Liver (tissue), 8 donors: ENCODE measurements at regions not wholly inside any gene's neighbourhood (a gene's known extent, or its start where the extent isn't known, plus 50 kb on each side); places are given as distances from the start of the nearest gene placed in this dataset.

Source experiments
- DNase-seq: peaks from one replicate; pipeline ENCODE4 v3.0.0-alpha.2; 2017; ENCODE audit warnings: low spot score
- H3K27ac ChIP-seq, 2 donors: one replicate each; pipeline ENCODE4 v1.7.0; 2013; ENCODE audit warnings: inconsistent platforms in 2 of 2, low read length in 2 of 2, control low read depth in 1 of 2, low read depth in 1 of 2, mild to moderate bottlenecking in 1 of 2
- H3K27me3 ChIP-seq, 4 donors: one replicate each; pipeline versions ENCODE4 v1.6.1 to v1.7.0; 2013; ENCODE audit warnings: low read length in 3 of 4, inconsistent platforms in 1 of 4, mild to moderate bottlenecking in 1 of 4, moderate library complexity in 1 of 4; ENCODE audit not compliant: control insufficient read depth in 4 of 4, insufficient read depth in 4 of 4
- H3K36me3 ChIP-seq, 4 donors: one replicate each; pipeline versions ENCODE4 v1.6.1 to v1.7.0; 2013; ENCODE audit warnings: low read length in 3 of 4, mild to moderate bottlenecking in 3 of 4, low read depth in 1 of 4, moderate library complexity in 1 of 4; ENCODE audit not compliant: control insufficient read depth in 4 of 4, insufficient read depth in 3 of 4
- H3K4me1 ChIP-seq, 4 donors: one replicate each; pipeline versions ENCODE4 v1.6.1 to v1.7.0; 2013; ENCODE audit warnings: low read length in 3 of 4, mild to moderate bottlenecking in 3 of 4, moderate library complexity in 1 of 4; ENCODE audit not compliant: control insufficient read depth in 4 of 4, insufficient read depth in 4 of 4
- H3K4me3 ChIP-seq, 3 donors: one replicate each; pipeline versions ENCODE4 v1.6.1 to v1.7.0; 2013; ENCODE audit warnings: low read length in 3 of 3, control low read depth in 1 of 3, low read depth in 1 of 3, mild to moderate bottlenecking in 1 of 3
- H3K9ac ChIP-seq, 2 donors: one replicate each; pipeline ENCODE4 v1.7.0; 2013; ENCODE audit warnings: low read length in 2 of 2, mild to moderate bottlenecking in 2 of 2, moderate library complexity in 2 of 2, control low read depth in 1 of 2, low read depth in 1 of 2
- H3K9me3 ChIP-seq, 4 donors: one replicate each; pipeline versions ENCODE4 v1.6.1 to v1.7.0; 2013; ENCODE audit warnings: low read length in 3 of 4; ENCODE audit not compliant: control insufficient read depth in 4 of 4
- EGR1 ChIP-seq, 2 donors: IDR thresholded peaks; 2 replicates each; pipeline ENCODE4 v1.6.1; 2016 to 2018; ENCODE audit warnings: antibody characterized with exemption in 2 of 2, low read depth in 2 of 2
- FOXA1 ChIP-seq: IDR thresholded peaks from 2 replicates; pipeline ENCODE4 v1.6.1; 2016; ENCODE audit warnings: antibody characterized with exemption
- FOXA2 ChIP-seq: IDR thresholded peaks from 2 replicates; pipeline ENCODE4 v1.6.1; 2016; ENCODE audit warnings: antibody characterized with exemption
- GABPA ChIP-seq, 2 donors: IDR thresholded peaks in 1 of 2; conservative IDR thresholded peaks in 1 of 2; 2 replicates each; pipeline ENCODE4 v1.6.1; 2016; ENCODE audit warnings: antibody characterized with exemption in 2 of 2, mild to moderate bottlenecking in 1 of 2, moderate library complexity in 1 of 2
- HNF4A ChIP-seq, 2 donors: conservative IDR thresholded peaks; 2 replicates each; pipeline ENCODE4 v1.6.1; 2016; ENCODE audit warnings: antibody characterized with exemption in 2 of 2, mild to moderate bottlenecking in 2 of 2
- HNF4G ChIP-seq: IDR thresholded peaks from 2 replicates; pipeline ENCODE4 v1.6.1; 2016; ENCODE audit warnings: antibody characterized with exemption
- JUND ChIP-seq, 2 donors: IDR thresholded peaks; 2 replicates each; pipeline ENCODE4 v1.6.1; 2016; ENCODE audit warnings: antibody characterized with exemption in 2 of 2
- NR2F2 ChIP-seq: IDR thresholded peaks from 2 replicates; pipeline ENCODE4 v1.6.1; 2016; ENCODE audit warnings: antibody characterized with exemption
- RAD21 ChIP-seq, 2 donors: IDR thresholded peaks; 2 replicates each; pipeline ENCODE4 v1.6.1; 2016; ENCODE audit warnings: antibody characterized with exemption in 2 of 2, mild to moderate bottlenecking in 2 of 2
- RXRA ChIP-seq, 2 donors: IDR thresholded peaks; 2 replicates each; pipeline ENCODE4 v1.6.1; 2017 to 2018; ENCODE audit warnings: antibody characterized with exemption in 2 of 2, mild to moderate bottlenecking in 1 of 2
- SP1 ChIP-seq: IDR thresholded peaks from 2 replicates; pipeline ENCODE4 v1.6.1; 2018; ENCODE audit warnings: antibody characterized with exemption, mild to moderate bottlenecking
- TAF1 ChIP-seq: conservative IDR thresholded peaks from 2 replicates; pipeline ENCODE4 v1.6.1; 2016; ENCODE audit warnings: antibody characterized with exemption, mild to moderate bottlenecking
- YY1 ChIP-seq: IDR thresholded peaks from 2 replicates; pipeline ENCODE4 v1.6.1; 2016; ENCODE audit warnings: antibody characterized with exemption, mild to moderate bottlenecking
- WGBS: extraction: QIAGEN DNeasy Blood & Tissue Kit; methylation state at CpG from one replicate; pipeline ENCODE4 v1.1.7; 2013; 5-methylcytosine and 5-hydroxymethylcytosine counted together
- TF ChIP-seq, protein P1 (sequence below): IDR thresholded peaks from 2 replicates; pipeline ENCODE4 v1.6.1; 2016; ENCODE audit warnings: antibody characterized with exemption
- TF ChIP-seq, protein P2 (sequence below): fragments of 150-350 bp; IDR thresholded peaks from 2 replicates; pipeline ENCODE4 v1.5.1; 2017; ENCODE audit warnings: improper control_type of control experiment, low read depth, low read length; ENCODE audit not compliant: missing input control
- TF ChIP-seq, protein P3 (sequence below): IDR thresholded peaks from 2 replicates; pipeline ENCODE4 v1.6.1; 2016; ENCODE audit warnings: antibody characterized with exemption
- TF ChIP-seq, protein P4 (sequence below): IDR thresholded peaks from 2 replicates; pipeline ENCODE4 v1.6.1; 2016; ENCODE audit warnings: antibody characterized with exemption
- TF ChIP-seq, protein P5 (sequence below): IDR thresholded peaks from 2 replicates; pipeline ENCODE4 v1.6.1; 2016; ENCODE audit warnings: antibody characterized with exemption, mild to moderate bottlenecking
- donor health status: healthy.
- donor health status: healthy.
- donor health status: healthy.
- donor health status: healthy.
- donor health status: healthy.

DNA sequence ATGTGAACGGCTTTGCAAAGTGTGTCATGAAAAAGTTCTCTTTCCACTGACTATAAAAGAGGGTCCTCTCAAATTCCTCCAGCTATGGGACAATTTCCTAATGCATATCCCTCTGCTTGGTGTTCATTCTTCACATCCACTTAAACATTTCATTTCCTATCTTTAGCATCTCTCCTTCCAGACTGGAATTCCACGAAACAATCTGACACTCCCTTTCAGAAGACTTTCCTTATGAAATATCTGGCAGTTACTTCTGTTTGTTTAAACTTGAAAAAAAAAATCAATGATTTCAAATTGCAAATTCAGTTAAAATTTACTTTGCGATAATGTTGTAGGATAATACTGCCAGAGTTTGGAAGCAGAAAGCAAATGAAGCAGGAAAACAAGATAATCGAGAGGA, 105.8 kb upstream of the SELENOK start (continued):
- TF ChIP-seq, protein P1, sequence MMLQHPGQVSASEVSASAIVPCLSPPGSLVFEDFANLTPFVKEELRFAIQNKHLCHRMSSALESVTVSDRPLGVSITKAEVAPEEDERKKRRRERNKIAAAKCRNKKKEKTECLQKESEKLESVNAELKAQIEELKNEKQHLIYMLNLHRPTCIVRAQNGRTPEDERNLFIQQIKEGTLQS: no peak
- TF ChIP-seq, protein P2, sequence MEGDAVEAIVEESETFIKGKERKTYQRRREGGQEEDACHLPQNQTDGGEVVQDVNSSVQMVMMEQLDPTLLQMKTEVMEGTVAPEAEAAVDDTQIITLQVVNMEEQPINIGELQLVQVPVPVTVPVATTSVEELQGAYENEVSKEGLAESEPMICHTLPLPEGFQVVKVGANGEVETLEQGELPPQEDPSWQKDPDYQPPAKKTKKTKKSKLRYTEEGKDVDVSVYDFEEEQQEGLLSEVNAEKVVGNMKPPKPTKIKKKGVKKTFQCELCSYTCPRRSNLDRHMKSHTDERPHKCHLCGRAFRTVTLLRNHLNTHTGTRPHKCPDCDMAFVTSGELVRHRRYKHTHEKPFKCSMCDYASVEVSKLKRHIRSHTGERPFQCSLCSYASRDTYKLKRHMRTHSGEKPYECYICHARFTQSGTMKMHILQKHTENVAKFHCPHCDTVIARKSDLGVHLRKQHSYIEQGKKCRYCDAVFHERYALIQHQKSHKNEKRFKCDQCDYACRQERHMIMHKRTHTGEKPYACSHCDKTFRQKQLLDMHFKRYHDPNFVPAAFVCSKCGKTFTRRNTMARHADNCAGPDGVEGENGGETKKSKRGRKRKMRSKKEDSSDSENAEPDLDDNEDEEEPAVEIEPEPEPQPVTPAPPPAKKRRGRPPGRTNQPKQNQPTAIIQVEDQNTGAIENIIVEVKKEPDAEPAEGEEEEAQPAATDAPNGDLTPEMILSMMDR: no peak
- no peak for TF ChIP-seq FOXA2

DNA sequence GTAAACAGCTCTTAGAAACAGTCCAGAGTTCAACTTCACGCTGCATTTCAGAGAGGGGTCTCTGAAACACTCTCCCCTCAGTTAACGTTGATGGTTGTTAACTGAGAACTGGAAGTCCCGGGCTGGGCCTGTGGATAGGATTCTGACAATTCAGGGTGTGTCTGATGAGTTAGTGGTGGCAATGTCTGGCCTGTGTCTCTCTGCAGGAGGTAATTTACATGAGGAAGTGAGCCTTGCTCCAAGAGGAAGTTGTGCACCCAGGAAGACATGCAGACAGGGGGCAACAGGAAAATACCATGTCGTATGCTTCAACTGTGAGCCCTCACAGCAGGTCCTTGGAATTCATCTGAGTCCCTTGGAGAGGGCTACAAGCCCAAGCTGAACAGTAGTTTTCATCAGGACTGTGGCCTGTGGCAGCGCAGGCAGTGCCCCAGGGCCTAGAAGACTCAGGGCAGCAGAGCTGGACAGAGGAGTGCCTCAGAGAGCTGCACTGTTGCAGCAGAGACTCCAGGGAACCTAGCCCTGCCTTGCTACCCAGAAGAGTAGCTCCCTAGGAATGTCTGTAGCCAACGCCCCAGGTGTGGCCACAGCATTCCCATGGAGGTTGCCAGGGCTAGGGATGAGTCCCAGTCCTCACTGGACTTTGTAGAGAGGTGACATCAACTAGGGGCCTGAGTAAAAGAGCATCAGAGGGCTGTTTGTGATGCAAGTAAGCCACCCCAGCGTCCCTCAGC, 104.6 kb upstream of the SELENOK start:
- Histone ChIP-seq H3K4me3 (no peak overlapping the region), H3K4me1 (peaks cover 0 to 17% (median 6%) of the 10 kb centered on the region in 4 donors)
- 76% methylated on average over 7 of the region's 7 CpGs for WGBS

More for the DNA sequence above, 104.6 kb upstream of the SELENOK start:
- Histone ChIP-seq H3K27me3 (no peaks in the 10 kb centered on the region), H3K9ac (no peak overlapping the region), H3K36me3 (no peaks in the 10 kb centered on the region), H3K27ac (no peak overlapping the region), H3K9me3 (no peaks in the 10 kb centered on the region)
- no peak for DNase-seq
- TF ChIP-seq JUND (IDR thresholded peaks at IDR 0.05): no peak
- TF ChIP-seq, protein P2: no peak
- TF ChIP-seq, protein P3, sequence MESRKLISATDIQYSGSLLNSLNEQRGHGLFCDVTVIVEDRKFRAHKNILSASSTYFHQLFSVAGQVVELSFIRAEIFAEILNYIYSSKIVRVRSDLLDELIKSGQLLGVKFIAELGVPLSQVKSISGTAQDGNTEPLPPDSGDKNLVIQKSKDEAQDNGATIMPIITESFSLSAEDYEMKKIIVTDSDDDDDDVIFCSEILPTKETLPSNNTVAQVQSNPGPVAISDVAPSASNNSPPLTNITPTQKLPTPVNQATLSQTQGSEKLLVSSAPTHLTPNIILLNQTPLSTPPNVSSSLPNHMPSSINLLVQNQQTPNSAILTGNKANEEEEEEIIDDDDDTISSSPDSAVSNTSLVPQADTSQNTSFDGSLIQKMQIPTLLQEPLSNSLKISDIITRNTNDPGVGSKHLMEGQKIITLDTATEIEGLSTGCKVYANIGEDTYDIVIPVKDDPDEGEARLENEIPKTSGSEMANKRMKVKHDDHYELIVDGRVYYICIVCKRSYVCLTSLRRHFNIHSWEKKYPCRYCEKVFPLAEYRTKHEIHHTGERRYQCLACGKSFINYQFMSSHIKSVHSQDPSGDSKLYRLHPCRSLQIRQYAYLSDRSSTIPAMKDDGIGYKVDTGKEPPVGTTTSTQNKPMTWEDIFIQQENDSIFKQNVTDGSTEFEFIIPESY: no peak
- no peak for TF ChIP-seq FOXA1
- TF ChIP-seq GABPA (IDR thresholded peaks at IDR 0.05 in 1 of 2, conservative IDR thresholded peaks at IDR 0.05 in 1 of 2): no peak
- TF ChIP-seq HNF4G: no peak
- TF ChIP-seq, protein P1: no peak
- TF ChIP-seq SP1: no peak
- TF ChIP-seq, protein P4, sequence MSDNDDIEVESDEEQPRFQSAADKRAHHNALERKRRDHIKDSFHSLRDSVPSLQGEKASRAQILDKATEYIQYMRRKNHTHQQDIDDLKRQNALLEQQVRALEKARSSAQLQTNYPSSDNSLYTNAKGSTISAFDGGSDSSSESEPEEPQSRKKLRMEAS: no peak
- no peak for TF ChIP-seq RAD21 (IDR thresholded peaks at IDR 0.05)
- no peak for TF ChIP-seq HNF4A (conservative IDR thresholded peaks at IDR 0.05)
- no peak for TF ChIP-seq EGR1 (IDR thresholded peaks at IDR 0.05; ENCODE audit: low read depth in 2 of 2)
- no peak for TF ChIP-seq NR2F2
- TF ChIP-seq TAF1: no peak
- TF ChIP-seq, protein P5, sequence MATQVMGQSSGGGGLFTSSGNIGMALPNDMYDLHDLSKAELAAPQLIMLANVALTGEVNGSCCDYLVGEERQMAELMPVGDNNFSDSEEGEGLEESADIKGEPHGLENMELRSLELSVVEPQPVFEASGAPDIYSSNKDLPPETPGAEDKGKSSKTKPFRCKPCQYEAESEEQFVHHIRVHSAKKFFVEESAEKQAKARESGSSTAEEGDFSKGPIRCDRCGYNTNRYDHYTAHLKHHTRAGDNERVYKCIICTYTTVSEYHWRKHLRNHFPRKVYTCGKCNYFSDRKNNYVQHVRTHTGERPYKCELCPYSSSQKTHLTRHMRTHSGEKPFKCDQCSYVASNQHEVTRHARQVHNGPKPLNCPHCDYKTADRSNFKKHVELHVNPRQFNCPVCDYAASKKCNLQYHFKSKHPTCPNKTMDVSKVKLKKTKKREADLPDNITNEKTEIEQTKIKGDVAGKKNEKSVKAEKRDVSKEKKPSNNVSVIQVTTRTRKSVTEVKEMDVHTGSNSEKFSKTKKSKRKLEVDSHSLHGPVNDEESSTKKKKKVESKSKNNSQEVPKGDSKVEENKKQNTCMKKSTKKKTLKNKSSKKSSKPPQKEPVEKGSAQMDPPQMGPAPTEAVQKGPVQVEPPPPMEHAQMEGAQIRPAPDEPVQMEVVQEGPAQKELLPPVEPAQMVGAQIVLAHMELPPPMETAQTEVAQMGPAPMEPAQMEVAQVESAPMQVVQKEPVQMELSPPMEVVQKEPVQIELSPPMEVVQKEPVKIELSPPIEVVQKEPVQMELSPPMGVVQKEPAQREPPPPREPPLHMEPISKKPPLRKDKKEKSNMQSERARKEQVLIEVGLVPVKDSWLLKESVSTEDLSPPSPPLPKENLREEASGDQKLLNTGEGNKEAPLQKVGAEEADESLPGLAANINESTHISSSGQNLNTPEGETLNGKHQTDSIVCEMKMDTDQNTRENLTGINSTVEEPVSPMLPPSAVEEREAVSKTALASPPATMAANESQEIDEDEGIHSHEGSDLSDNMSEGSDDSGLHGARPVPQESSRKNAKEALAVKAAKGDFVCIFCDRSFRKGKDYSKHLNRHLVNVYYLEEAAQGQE: no peak
- TF ChIP-seq YY1: no peak
- no peak for TF ChIP-seq FOXA2
- TF ChIP-seq RXRA (IDR thresholded peaks at IDR 0.05): no peak
